ENCODE measurements at regions not wholly inside any gene's neighbourhood (a gene's known extent, or its start where the extent isn't known, plus 50 kb on each side); places are given as distances from the start of the nearest gene placed in this dataset.

DNA sequence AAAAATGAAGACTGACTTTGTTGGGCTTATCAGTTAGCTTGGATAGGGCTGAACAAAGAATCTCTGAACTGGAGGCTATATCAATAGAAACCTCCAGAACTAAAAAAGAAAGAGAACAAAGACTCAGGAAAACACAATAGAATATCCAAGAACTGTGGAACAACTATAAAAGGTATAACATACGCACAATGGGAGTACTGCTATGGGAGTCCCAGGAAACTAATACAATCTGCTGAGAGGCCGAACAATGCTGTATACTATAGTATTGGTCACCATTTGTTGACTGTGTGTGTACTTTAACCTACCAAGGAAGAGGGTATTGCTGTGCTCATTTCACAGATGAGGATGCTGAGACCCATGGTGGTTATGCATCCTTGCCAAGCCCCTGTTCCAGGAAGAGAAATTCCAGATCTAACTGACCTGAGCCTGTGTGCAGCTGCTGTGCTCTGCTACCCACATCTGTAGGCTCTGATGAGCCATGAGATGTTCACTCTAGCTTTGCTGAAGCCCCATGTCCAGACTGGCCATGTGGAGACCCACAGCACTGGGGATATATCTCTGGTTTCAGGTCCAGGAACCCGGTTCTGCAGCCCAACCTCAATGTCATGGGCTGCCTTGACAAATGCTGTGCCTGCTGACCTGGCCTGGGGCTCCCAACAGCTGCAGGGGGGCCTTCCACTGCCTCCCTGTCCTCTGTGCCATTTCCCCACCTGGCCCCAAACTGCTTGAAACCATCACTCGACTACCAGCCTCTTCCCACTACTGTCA is 254.3 kb upstream of the TNRC6C start:
- Histone ChIP-seq H4K20me1 (replicated peaks; ENCODE audit: control insufficient read depth, insufficient read depth, low read length) (no peaks in the 10 kb centered on the region), H3K79me2 (ENCODE audit: control insufficient read depth, insufficient read depth, low read length) (no peaks in the 10 kb centered on the region), H3K9ac (ENCODE audit: insufficient read depth in 1 of 2, low read depth in 2 of 2, low read length in 2 of 2) (no peak overlapping the region), H3K4me3 (no peak overlapping the region), H3K27me3 (ENCODE audit: control insufficient read depth in 2 of 2, insufficient read depth in 2 of 2, low read length in 2 of 2) (peaks cover 14 to 38% of the 10 kb centered on the region in 2 experiments; a peak in 4 of 5 replicates), H3K36me3 (ENCODE audit: control insufficient read depth, insufficient read depth, low read length) (no peaks in the 10 kb centered on the region), H3K9me1 (ENCODE audit: control insufficient read depth, insufficient read depth, low read length) (no peaks in the 10 kb centered on the region), H3K27ac (ENCODE audit: extremely low read depth, low read depth, low read length) (no peak overlapping the region), H2AFZ (ENCODE audit: low read depth, low read length) (no peak overlapping the region), H3K4me2 (ENCODE audit: insufficient read depth, low read length) (no peak overlapping the region), H3K9me3 (replicated peaks; ENCODE audit: control insufficient read depth, insufficient read depth, low read depth, low read length) (peaks cover 2% of the 10 kb centered on the region; the same call in 1 of the 2 replicates), H3K4me1 (replicated peaks in 1 of 2; ENCODE audit: control insufficient read depth in 2 of 2, insufficient read depth in 2 of 2, low read length in 2 of 2) (no peaks in the 10 kb centered on the region)
- POLR2A ChIA-PET = interaction anchor here (0.5 kb wide), 1 partner anchor 664 kb away, joined by 3 read pairs; no protein-coding TSS in a partner anchor
- CTCF ChIA-PET (ENCODE audit: low intra/inter-chr PET ratio) = no interaction called here
- FAIRE-seq (no peak), DNase-seq (ENCODE audit: extremely low read depth in 1 of 4, low spot score in 3 of 4) (no peak), ATAC-seq (no peak)
- in situ Hi-C loops (cut with MboI) (no loop called here), intact Hi-C loops (cut with micrococcal nuclease) (no loop called here)
- 0% methylated on average over 4 of the region's 4 CpGs for WGBS (ENCODE audit: insufficient coverage, low coverage, missing lambda C conversion rate)
- no TSS peak for BruUV-seq (replicated peaks)
- TF ChIP-seq MYC (IDR thresholded peaks at IDR 0.05; ENCODE audit: low read depth, low read length) = no peak
- no peak for TF ChIP-seq MYC (CRISPR knock-in tag; IDR thresholded peaks at IDR 0.05; ENCODE audit: borderline replicate concordance, low read depth)
- no peak for TF ChIP-seq GTF2A2 (tag; IDR thresholded peaks at IDR 0.05)
- TF ChIP-seq MTA3 (IDR thresholded peaks at IDR 0.05; ENCODE audit: borderline replicate concordance) = no peak
- TF ChIP-seq, protein P1, sequence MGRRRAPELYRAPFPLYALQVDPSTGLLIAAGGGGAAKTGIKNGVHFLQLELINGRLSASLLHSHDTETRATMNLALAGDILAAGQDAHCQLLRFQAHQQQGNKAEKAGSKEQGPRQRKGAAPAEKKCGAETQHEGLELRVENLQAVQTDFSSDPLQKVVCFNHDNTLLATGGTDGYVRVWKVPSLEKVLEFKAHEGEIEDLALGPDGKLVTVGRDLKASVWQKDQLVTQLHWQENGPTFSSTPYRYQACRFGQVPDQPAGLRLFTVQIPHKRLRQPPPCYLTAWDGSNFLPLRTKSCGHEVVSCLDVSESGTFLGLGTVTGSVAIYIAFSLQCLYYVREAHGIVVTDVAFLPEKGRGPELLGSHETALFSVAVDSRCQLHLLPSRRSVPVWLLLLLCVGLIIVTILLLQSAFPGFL (CRISPR knock-in tag; IDR thresholded peaks at IDR 0.05) = no peak
- TF ChIP-seq, protein P2, sequence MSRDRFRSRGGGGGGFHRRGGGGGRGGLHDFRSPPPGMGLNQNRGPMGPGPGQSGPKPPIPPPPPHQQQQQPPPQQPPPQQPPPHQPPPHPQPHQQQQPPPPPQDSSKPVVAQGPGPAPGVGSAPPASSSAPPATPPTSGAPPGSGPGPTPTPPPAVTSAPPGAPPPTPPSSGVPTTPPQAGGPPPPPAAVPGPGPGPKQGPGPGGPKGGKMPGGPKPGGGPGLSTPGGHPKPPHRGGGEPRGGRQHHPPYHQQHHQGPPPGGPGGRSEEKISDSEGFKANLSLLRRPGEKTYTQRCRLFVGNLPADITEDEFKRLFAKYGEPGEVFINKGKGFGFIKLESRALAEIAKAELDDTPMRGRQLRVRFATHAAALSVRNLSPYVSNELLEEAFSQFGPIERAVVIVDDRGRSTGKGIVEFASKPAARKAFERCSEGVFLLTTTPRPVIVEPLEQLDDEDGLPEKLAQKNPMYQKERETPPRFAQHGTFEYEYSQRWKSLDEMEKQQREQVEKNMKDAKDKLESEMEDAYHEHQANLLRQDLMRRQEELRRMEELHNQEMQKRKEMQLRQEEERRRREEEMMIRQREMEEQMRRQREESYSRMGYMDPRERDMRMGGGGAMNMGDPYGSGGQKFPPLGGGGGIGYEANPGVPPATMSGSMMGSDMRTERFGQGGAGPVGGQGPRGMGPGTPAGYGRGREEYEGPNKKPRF (IDR thresholded peaks at IDR 0.05; ENCODE audit: low read depth, low read length) = no peak
- TF ChIP-seq U2AF1 (optimal IDR thresholded peaks at IDR 0.05; ENCODE audit: low read depth, low read length) = no peak
- TF ChIP-seq, protein P3, sequence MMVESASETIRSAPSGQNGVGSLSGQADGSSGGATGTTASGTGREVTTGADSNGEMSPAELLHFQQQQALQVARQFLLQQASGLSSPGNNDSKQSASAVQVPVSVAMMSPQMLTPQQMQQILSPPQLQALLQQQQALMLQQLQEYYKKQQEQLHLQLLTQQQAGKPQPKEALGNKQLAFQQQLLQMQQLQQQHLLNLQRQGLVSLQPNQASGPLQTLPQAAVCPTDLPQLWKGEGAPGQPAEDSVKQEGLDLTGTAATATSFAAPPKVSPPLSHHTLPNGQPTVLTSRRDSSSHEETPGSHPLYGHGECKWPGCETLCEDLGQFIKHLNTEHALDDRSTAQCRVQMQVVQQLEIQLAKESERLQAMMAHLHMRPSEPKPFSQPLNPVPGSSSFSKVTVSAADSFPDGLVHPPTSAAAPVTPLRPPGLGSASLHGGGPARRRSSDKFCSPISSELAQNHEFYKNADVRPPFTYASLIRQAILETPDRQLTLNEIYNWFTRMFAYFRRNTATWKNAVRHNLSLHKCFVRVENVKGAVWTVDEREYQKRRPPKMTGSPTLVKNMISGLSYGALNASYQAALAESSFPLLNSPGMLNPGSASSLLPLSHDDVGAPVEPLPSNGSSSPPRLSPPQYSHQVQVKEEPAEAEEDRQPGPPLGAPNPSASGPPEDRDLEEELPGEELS (CRISPR knock-in tag; IDR thresholded peaks at IDR 0.05; ENCODE audit: borderline replicate concordance) = no peak
- TF ChIP-seq, protein P4, sequence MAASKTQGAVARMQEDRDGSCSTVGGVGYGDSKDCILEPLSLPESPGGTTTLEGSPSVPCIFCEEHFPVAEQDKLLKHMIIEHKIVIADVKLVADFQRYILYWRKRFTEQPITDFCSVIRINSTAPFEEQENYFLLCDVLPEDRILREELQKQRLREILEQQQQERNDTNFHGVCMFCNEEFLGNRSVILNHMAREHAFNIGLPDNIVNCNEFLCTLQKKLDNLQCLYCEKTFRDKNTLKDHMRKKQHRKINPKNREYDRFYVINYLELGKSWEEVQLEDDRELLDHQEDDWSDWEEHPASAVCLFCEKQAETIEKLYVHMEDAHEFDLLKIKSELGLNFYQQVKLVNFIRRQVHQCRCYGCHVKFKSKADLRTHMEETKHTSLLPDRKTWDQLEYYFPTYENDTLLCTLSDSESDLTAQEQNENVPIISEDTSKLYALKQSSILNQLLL (CRISPR knock-in tag; IDR thresholded peaks at IDR 0.05; ENCODE audit: borderline replicate concordance) = no peak
- no peak for TF ChIP-seq HOXB6 (CRISPR knock-in tag; IDR thresholded peaks at IDR 0.05; ENCODE audit: borderline replicate concordance)
- no peak for TF ChIP-seq SREBF1 (IDR thresholded peaks at IDR 0.05; ENCODE audit: borderline replicate concordance, low read depth, low read length)
- TF ChIP-seq, protein P5, sequence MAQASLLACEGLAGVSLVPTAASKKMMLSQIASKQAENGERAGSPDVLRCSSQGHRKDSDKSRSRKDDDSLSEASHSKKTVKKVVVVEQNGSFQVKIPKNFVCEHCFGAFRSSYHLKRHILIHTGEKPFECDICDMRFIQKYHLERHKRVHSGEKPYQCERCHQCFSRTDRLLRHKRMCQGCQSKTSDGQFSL (CRISPR knock-in tag; IDR thresholded peaks at IDR 0.05) = no peak
- TF ChIP-seq, protein P5 (tag; IDR thresholded peaks at IDR 0.05) = no peak
- no peak for TF ChIP-seq HNRNPL (IDR thresholded peaks at IDR 0.05; ENCODE audit: low read depth, low read length)
